Posterior vena cava (tissue), 2 donors: ENCODE measurements at regions not wholly inside any gene's neighbourhood (a gene's known extent, or its start where the extent isn't known, plus 50 kb on each side); places are given as distances from the start of the nearest gene placed in this dataset.
A peak's percentile ranks its signal among the peaks of the same experiment; 100 is the strongest.

Source experiments
- DNase-seq: peaks from one replicate; pipeline ENCODE4 v3.0.0-alpha.2; 2020; ENCODE audit warnings: low spot score
- intact Hi-C, 2 donors: fragments of 100-400 bp; cut with DNase I; formaldehyde crosslinking; loops; one replicate each; pipeline versions ENCODE4 v1.14.1 to v1.14.2; 2022 to 2023
- donor health status: DM: yes; HTN: yes; CAD: no.
- donor health status: DM: yes; HTN: yes; CAD: no.

- DNase-seq, result no peak
- intact Hi-C loops, result no loop called here
These were observed 337.9 kb upstream of the EDNRB start for GRCh38 chr13:78256484-78256883.

- intact Hi-C loops, result no loop called here
- DNase-seq, result no peak
These were observed 335.5 kb upstream of the EDNRB start for GRCh38 chr13:78254113-78254512.

GRCh38 chr13:78247362-78247761 lies 328.7 kb upstream of the EDNRB start:
- intact Hi-C loops, result no loop called here
- DNase-seq, result no peak

GRCh38 chr13:78241278-78241919 lies 322.8 kb upstream of the EDNRB start:
- intact Hi-C loops, result no loop called here
- DNase-seq, result peak; percentile 42

GRCh38 chr13:78239714-78240113 lies 321.1 kb upstream of the EDNRB start:
- no peak for DNase-seq
- intact Hi-C loops, result no loop called here

GRCh38 chr13:78238911-78239310 lies 320.3 kb upstream of the EDNRB start:
- no peak for DNase-seq
- intact Hi-C loops, result no loop called here

- intact Hi-C loops, result no loop called here
- no peak for DNase-seq
These were observed 310.3 kb upstream of the EDNRB start for GRCh38 chr13:78228940-78229339.

- no peak for DNase-seq
These were observed 309.6 kb upstream of the EDNRB start for GRCh38 chr13:78228211-78228610.

GRCh38 chr13:78227709-78228108 lies 309.1 kb upstream of the EDNRB start:
- no peak for DNase-seq
- intact Hi-C loops, result no loop called here

More at GRCh38 chr13:78228211-78228610, 309.6 kb upstream of the EDNRB start:
- intact Hi-C loops, result no loop called here

GRCh38 chr13:78215458-78216108 lies 297.0 kb upstream of the EDNRB start:
- intact Hi-C loops, result no loop called here
- no peak for DNase-seq

- no peak for DNase-seq
- intact Hi-C loops, result no loop called here
These were observed 282.8 kb upstream of the EDNRB start for GRCh38 chr13:78201411-78201810.

- DNase-seq, result no peak
- intact Hi-C loops, result no loop called here
These were observed 280.2 kb upstream of the EDNRB start for GRCh38 chr13:78198821-78199220.

GRCh38 chr13:78198419-78198818 lies 279.8 kb upstream of the EDNRB start:
- no peak for DNase-seq
- intact Hi-C loops, result no loop called here

GRCh38 chr13:78197231-78197630 lies 278.6 kb upstream of the EDNRB start:
- no peak for DNase-seq
- intact Hi-C loops, result no loop called here

GRCh38 chr13:78194904-78195639 lies 276.4 kb upstream of the EDNRB start:
- intact Hi-C loops, result no loop called here
- DNase-seq, result no peak

GRCh38 chr13:78193846-78194245 lies 275.2 kb upstream of the EDNRB start:
- DNase-seq, result no peak
- intact Hi-C loops, result no loop called here

GRCh38 chr13:78192716-78193115 lies 274.1 kb upstream of the EDNRB start:
- DNase-seq, result no peak
- intact Hi-C loops, result no loop called here

- intact Hi-C loops, result no loop called here
- no peak for DNase-seq
These were observed 271.7 kb upstream of the EDNRB start for GRCh38 chr13:78190296-78190695.

GRCh38 chr13:78187781-78188180 lies 269.1 kb upstream of the EDNRB start:
- intact Hi-C loops, result no loop called here
- DNase-seq, result no peak

- intact Hi-C loops, result no loop called here
- no peak for DNase-seq
These were observed 267.1 kb upstream of the EDNRB start for GRCh38 chr13:78185700-78186099.

GRCh38 chr13:78183732-78184131 lies 265.1 kb upstream of the EDNRB start:
- intact Hi-C loops, result no loop called here
- DNase-seq, result no peak
